OCI-LY3 (cell line): ENCODE measurements at regions not wholly inside any gene's neighbourhood (a gene's known extent, or its start where the extent isn't known, plus 50 kb on each side); places are given as distances from the start of the nearest gene placed in this dataset.

Experiments
- EZH2phosphoT487 ChIP-seq: fragments of 200-600 bp; shearing (Covaris generic); IDR thresholded peaks from 2 replicates; pipeline ENCODE4 v1.6.1; 2018; ENCODE audit warnings: antibody characterized with exemption, mixed run types, low read depth
- TF ChIP-seq, protein P1 (sequence below): fragments of 200-600, 300-600 bp; sonication (generic); IDR thresholded peaks from 2 replicates; pipeline ENCODE4 v1.5.1; 2014; ENCODE audit warnings: antibody characterized with exemption, low read length, low read depth

DNA sequence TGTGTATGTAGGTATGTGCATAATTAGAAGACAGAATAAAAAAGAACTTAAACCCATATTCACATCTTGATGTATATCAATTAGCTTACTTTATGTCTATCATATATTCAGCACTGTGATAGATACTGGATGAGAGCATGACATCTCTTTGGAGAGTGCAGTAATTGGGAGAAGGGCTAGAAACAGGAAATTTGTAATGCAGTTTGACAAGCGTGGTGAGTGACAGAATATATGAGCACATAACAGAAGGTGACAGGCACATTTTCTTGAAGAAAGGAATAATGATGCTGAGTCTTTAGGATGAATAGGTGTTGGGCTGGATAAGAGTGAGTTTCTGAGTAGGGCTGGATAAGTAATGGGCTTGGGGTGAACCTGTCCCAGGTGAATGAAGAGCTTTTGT, 680.3 kb upstream of the ZNF385D start:
- TF ChIP-seq, protein P1, sequence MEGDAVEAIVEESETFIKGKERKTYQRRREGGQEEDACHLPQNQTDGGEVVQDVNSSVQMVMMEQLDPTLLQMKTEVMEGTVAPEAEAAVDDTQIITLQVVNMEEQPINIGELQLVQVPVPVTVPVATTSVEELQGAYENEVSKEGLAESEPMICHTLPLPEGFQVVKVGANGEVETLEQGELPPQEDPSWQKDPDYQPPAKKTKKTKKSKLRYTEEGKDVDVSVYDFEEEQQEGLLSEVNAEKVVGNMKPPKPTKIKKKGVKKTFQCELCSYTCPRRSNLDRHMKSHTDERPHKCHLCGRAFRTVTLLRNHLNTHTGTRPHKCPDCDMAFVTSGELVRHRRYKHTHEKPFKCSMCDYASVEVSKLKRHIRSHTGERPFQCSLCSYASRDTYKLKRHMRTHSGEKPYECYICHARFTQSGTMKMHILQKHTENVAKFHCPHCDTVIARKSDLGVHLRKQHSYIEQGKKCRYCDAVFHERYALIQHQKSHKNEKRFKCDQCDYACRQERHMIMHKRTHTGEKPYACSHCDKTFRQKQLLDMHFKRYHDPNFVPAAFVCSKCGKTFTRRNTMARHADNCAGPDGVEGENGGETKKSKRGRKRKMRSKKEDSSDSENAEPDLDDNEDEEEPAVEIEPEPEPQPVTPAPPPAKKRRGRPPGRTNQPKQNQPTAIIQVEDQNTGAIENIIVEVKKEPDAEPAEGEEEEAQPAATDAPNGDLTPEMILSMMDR, result no peak
- no peak for TF ChIP-seq EZH2phosphoT487
